ENCODE measurements at regions not wholly inside any gene's neighbourhood (a gene's known extent, or its start where the extent isn't known, plus 50 kb on each side); places are given as distances from the start of the nearest gene placed in this dataset.

- Histone ChIP-seq H3K27ac (no peak overlapping the region), H3K36me3 (no peaks in the 10 kb centered on the region), H3K27me3 (no peaks in the 10 kb centered on the region), H3K4me1 (no peaks in the 10 kb centered on the region), H3K9me3 (no peaks in the 10 kb centered on the region), H3K4me3 (no peak overlapping the region)
- intact Hi-C loops (cut with DNase I; ENCODE audit: low total_unique reads): no loop called here
- DNase-seq (ENCODE audit: low spot score in 2 of 2): no peak
- TF ChIP-seq CTCF (IDR thresholded peaks at IDR 0.05) (no peak), POLR2A (IDR thresholded peaks at IDR 0.05) (no peak), POLR2AphosphoS5 (IDR thresholded peaks at IDR 0.05) (no peak)
These were observed 615.7 kb downstream of the EPHA4 start for GRCh38 chr2:220956429-220956828.

- Histone ChIP-seq H3K4me3 (no peak overlapping the region), H3K27ac (no peak overlapping the region), H3K36me3 (no peaks in the 10 kb centered on the region), H3K27me3 (no peaks in the 10 kb centered on the region), H3K4me1 (no peaks in the 10 kb centered on the region), H3K9me3 (no peaks in the 10 kb centered on the region)
- DNase-seq (ENCODE audit: low spot score in 2 of 2): no peak
- TF ChIP-seq CTCF (IDR thresholded peaks at IDR 0.05): no peak
- no peak for TF ChIP-seq POLR2AphosphoS5 (IDR thresholded peaks at IDR 0.05)
- TF ChIP-seq POLR2A (IDR thresholded peaks at IDR 0.05): no peak
- intact Hi-C loops (cut with DNase I; ENCODE audit: low total_unique reads): no loop called here
These were observed 612.7 kb downstream of the EPHA4 start for GRCh38 chr2:220959391-220959802.

GRCh38 chr2:220961143-220961860 lies 610.8 kb downstream of the EPHA4 start:
- H3K4me3 ChIP-seq: no peak overlapping the region
- intact Hi-C loops (cut with DNase I; ENCODE audit: low total_unique reads): no loop called here
- TF ChIP-seq POLR2A (IDR thresholded peaks at IDR 0.05) (no peak), POLR2AphosphoS5 (IDR thresholded peaks at IDR 0.05) (no peak), CTCF (IDR thresholded peaks at IDR 0.05) (no peak)
- no peaks in the 10 kb centered on the region for H3K4me1 ChIP-seq
- DNase-seq (ENCODE audit: low spot score in 2 of 2): no peak
- H3K27ac ChIP-seq: no peak overlapping the region
- no peaks in the 10 kb centered on the region for H3K9me3 ChIP-seq
- H3K27me3 ChIP-seq: no peaks in the 10 kb centered on the region
- no peaks in the 10 kb centered on the region for H3K36me3 ChIP-seq

GRCh38 chr2:220962556-220962955 lies 609.5 kb downstream of the EPHA4 start:
- Histone ChIP-seq H3K4me3 (no peak overlapping the region), H3K9me3 (no peaks in the 10 kb centered on the region), H3K27ac (no peak overlapping the region), H3K27me3 (no peaks in the 10 kb centered on the region), H3K36me3 (no peaks in the 10 kb centered on the region), H3K4me1 (no peaks in the 10 kb centered on the region)
- TF ChIP-seq POLR2A (IDR thresholded peaks at IDR 0.05): no peak
- no peak for TF ChIP-seq CTCF (IDR thresholded peaks at IDR 0.05)
- no peak for TF ChIP-seq POLR2AphosphoS5 (IDR thresholded peaks at IDR 0.05)
- intact Hi-C loops (cut with DNase I; ENCODE audit: low total_unique reads): no loop called here
- no peak for DNase-seq (ENCODE audit: low spot score in 2 of 2)

- Histone ChIP-seq H3K4me1 (no peaks in the 10 kb centered on the region), H3K4me3 (no peak overlapping the region), H3K9me3 (no peaks in the 10 kb centered on the region), H3K36me3 (no peaks in the 10 kb centered on the region), H3K27me3 (no peaks in the 10 kb centered on the region), H3K27ac (no peak overlapping the region)
- TF ChIP-seq CTCF (IDR thresholded peaks at IDR 0.05) (no peak), POLR2A (IDR thresholded peaks at IDR 0.05) (no peak), POLR2AphosphoS5 (IDR thresholded peaks at IDR 0.05) (no peak)
- intact Hi-C loops (cut with DNase I; ENCODE audit: low total_unique reads): no loop called here
- DNase-seq (ENCODE audit: low spot score in 2 of 2): no peak
These were observed 609.0 kb downstream of the EPHA4 start for GRCh38 chr2:220963076-220963475.

All from breast epithelium (tissue), 4 donors.